Astrocyte (in vitro differentiated cells and primary cell): ENCODE measurements at regions not wholly inside any gene's neighbourhood (a gene's known extent, or its start where the extent isn't known, plus 50 kb on each side); places are given as distances from the start of the nearest gene placed in this dataset.

Experiments
- EZH2 ChIP-seq: IDR thresholded peaks from 2 replicates; pipeline ENCODE4 v1.6.1; 2012; ENCODE audit warnings: mild to moderate bottlenecking, low read length, inconsistent platforms; ENCODE audit not compliant: insufficient read depth
- TF ChIP-seq, protein P1 (sequence below): IDR thresholded peaks from 2 replicates; pipeline ENCODE4 v1.5.1; 2011; ENCODE audit warnings: low read depth, mild to moderate bottlenecking, inconsistent platforms, low read length, moderate library complexity; ENCODE audit not compliant: insufficient read depth

DNA sequence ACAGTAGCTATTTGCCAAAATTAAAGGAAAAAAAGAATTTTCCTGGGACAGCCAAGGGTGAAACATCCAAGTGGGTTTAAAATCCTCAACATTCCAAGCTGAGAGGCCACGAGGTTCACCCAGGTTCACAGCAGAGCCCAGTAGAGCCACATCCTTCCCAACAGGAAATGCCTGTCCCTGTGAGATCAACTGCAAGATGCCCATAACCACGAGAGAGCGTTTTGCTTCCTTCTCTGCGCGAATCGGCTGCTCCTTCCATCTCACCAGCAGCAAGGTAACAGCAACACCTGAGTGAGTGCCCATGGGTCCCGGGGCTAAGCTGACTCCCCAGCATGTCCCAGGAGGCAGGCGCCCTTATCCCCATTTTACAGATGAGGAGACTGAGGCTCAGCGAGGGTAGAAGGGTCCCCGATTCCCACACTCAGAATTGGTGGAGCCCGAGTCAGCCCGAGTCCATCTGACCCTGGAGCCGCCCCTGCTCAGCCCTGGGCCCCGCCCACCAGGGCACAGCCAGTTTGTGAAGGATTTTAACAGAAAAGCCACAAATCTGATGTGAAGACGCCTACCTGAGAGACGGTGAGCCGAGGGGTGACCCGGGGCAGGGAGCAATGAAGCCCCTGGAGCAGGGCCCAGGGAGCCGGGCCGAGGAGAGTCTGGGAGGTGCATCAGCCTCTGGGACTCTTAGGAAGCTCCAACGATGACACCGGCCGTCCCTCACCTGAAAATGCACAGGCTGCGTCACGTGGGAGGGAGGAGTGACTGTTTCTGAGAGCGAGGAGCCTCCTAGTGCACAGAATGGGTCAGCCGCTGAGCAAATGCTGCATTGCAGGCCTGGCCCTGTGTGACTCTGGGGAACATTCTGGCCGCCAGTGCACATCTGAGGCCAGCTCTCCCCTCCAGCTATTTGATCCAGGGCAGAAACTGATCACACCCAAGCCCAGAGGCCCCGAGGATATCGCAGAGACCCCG, 236.9 kb upstream of the SFSWAP start:
- TF ChIP-seq, protein P1, sequence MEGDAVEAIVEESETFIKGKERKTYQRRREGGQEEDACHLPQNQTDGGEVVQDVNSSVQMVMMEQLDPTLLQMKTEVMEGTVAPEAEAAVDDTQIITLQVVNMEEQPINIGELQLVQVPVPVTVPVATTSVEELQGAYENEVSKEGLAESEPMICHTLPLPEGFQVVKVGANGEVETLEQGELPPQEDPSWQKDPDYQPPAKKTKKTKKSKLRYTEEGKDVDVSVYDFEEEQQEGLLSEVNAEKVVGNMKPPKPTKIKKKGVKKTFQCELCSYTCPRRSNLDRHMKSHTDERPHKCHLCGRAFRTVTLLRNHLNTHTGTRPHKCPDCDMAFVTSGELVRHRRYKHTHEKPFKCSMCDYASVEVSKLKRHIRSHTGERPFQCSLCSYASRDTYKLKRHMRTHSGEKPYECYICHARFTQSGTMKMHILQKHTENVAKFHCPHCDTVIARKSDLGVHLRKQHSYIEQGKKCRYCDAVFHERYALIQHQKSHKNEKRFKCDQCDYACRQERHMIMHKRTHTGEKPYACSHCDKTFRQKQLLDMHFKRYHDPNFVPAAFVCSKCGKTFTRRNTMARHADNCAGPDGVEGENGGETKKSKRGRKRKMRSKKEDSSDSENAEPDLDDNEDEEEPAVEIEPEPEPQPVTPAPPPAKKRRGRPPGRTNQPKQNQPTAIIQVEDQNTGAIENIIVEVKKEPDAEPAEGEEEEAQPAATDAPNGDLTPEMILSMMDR: no peak
- no peak for TF ChIP-seq EZH2
